ENCODE measurements at regions not wholly inside any gene's neighbourhood (a gene's known extent, or its start where the extent isn't known, plus 50 kb on each side); places are given as distances from the start of the nearest gene placed in this dataset.

GRCh38 chr6:146892613-146893401 is 294.0 kb downstream of the ADGB start:
- no peak for TF ChIP-seq E2F1 (CRISPR knock-in tag; IDR thresholded peaks at IDR 0.05)
- TF ChIP-seq CTCF (CRISPR knock-in tag; IDR thresholded peaks at IDR 0.05): no peak
- no peak for TF ChIP-seq NR3C1 (CRISPR knock-in tag; IDR thresholded peaks at IDR 0.05)
- no peak for TF ChIP-seq ZBTB49 (CRISPR knock-in tag; IDR thresholded peaks at IDR 0.05; ENCODE audit: borderline replicate concordance)
- TF ChIP-seq ZKSCAN8 (CRISPR knock-in tag; IDR thresholded peaks at IDR 0.05; ENCODE audit: borderline replicate concordance): no peak
- TF ChIP-seq HNF1A (IDR thresholded peaks at IDR 0.05; ENCODE audit: low read depth): no peak
- TF ChIP-seq HNF1A (CRISPR knock-in tag; IDR thresholded peaks at IDR 0.05; ENCODE audit: borderline replicate concordance): no peak
- no peak for TF ChIP-seq JUN (CRISPR knock-in tag; IDR thresholded peaks at IDR 0.05)
